ENCODE measurements at regions not wholly inside any gene's neighbourhood (a gene's known extent, or its start where the extent isn't known, plus 50 kb on each side); places are given as distances from the start of the nearest gene placed in this dataset.

DNA sequence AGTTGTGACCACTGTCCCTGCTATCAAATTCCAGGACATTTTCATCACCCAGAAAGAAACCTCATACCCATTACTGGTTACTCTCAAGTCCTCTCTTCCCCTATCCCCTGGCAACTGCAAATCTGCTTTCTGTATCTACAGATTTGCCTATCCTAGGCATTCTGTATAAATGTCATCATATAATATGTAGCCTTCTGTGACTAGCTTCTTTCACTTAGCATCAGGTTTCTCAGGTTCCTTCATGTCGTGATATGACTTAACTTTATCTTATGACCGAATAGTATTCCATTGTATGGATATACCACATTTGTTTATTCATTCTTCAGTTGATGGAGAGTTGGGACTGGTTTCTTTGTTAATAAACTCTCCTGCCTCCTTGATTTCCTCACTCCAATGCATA lies 60.5 kb downstream of the PMAIP1 start:
- ChIA-PET POLR2A (interaction anchor here (1.2 kb wide), 1 partner anchor 61 kb away, joined by 3 read pairs; no protein-coding TSS in a partner anchor), RAD21 (ENCODE audit: unreplicated experiment) (interaction anchor here (1.1 to 1.8 kb wide), 2 partner anchors 28 to 33 kb away, joined by 4 to 6 read pairs; no protein-coding TSS in a partner anchor), CTCF (interaction anchor here (0.9 to 2.7 kb wide), 4 partner anchors 9 to 121 kb away, joined by 3 to 11 read pairs (median 4); no protein-coding TSS in a partner anchor), SMC1A (ENCODE audit: uncharacterized antibody, unreplicated experiment) (interaction anchor here (1.0 to 3.3 kb wide), 6 partner anchors 28 to 124 kb away, joined by 3 to 12 read pairs (median 8); partner anchors contain the start of gene PMAIP1)
- BruUV-seq (replicated peaks), result no TSS peak
- Histone ChIP-seq H3K36me3 (ENCODE audit: control insufficient read depth in 2 of 2, insufficient read depth in 2 of 2, low read length in 1 of 2) (no peaks in the 10 kb centered on the region), H3K79me2 (ENCODE audit: control insufficient read depth, insufficient read depth, low read length) (no peaks in the 10 kb centered on the region), H2AFZ (ENCODE audit: control insufficient read depth, low read depth, low read length) (peak overlapping the region; percentile 0), H4K20me1 (ENCODE audit: control insufficient read depth, insufficient read depth) (no peaks in the 10 kb centered on the region), H3K9me3 (replicated peaks; ENCODE audit: control insufficient read depth, insufficient read depth, low read length) (no peaks in the 10 kb centered on the region), H3K4me1 (ENCODE audit: control insufficient read depth, insufficient read depth, low read length) (peaks cover 34% of the 10 kb centered on the region), H3K4me2 (ENCODE audit: control insufficient read depth, insufficient read depth) (no peak overlapping the region), H3K27me3 (replicated peaks in 1 of 2; ENCODE audit: control insufficient read depth in 2 of 2, insufficient read depth in 2 of 2, low read length in 1 of 2) (no peaks in the 10 kb centered on the region), H3K4me3 (no peak overlapping the region), H3K27ac (ENCODE audit: control insufficient read depth, insufficient read depth) (peak overlapping the region; percentile 3; the same call in 1 of the 2 replicates), H3K9ac (ENCODE audit: control insufficient read depth, insufficient read depth, low read length) (no peak overlapping the region)
- TF ChIP-seq ZNF622 (IDR thresholded peaks at IDR 0.05), result no peak
- TF ChIP-seq MTA3 (IDR thresholded peaks at IDR 0.05; ENCODE audit: borderline replicate concordance, low read length), result no peak
- TF ChIP-seq RAD51 (IDR thresholded peaks at IDR 0.05), result no peak
- peak; percentile 95; the same call in 1 of the 2 replicates for TF ChIP-seq ZBED1 (IDR thresholded peaks at IDR 0.05; ENCODE audit: borderline replicate concordance)
- TF ChIP-seq JUNB (IDR thresholded peaks at IDR 0.05), result 0 out of 2 replicates have a peak, but pooled peaks have one; percentile 17
- peak; percentile 46 for ATAC-seq
- intact Hi-C loops (cut with micrococcal nuclease; ENCODE audit: unreplicated experiment), result no loop called here
- no peak for FAIRE-seq
- in situ Hi-C loops (cut with MboI), result loop anchor here (10.0 kb wide), 1 partner anchor 125 kb away; no protein-coding TSS in a partner anchor
- 93% methylated on average over 2 of the region's 2 CpGs for WGBS (ENCODE audit: insufficient coverage, insufficient replicate concordance, low lambda C conversion rate, missing lambda C conversion rate)
- DNase-seq (ENCODE audit: low read depth, low spot score), result no peak

DNA sequence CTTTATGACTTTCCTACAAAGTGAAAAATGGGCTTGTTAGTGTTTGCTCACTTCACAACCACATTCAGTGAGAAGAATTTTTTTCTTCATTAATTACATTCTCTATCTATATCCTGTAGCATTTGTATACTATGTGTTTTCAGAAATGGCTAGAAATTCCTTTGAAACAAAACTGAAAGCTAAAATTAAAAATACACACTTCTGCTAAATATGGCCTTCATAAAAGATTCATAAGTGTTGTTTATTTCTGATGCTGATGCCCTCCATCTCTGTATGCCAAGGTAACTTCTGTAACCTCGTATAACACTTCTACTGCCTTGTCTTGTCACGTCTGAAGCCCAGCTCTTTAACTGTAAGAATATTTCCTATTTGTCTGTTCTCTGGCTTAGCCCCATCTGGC lies 59.8 kb downstream of the PMAIP1 start:
- TF ChIP-seq SIX5 (IDR thresholded peaks at IDR 0.05; ENCODE audit: low read depth, low read length, severe bottlenecking), result no peak
- no peak for TF ChIP-seq MTA2 (IDR thresholded peaks at IDR 0.05; ENCODE audit: low read depth)
- no peak for TF ChIP-seq CHD2 (IDR thresholded peaks at IDR 0.05; ENCODE audit: borderline replicate concordance, low read depth, low read length)
- TF ChIP-seq NFYB (IDR thresholded peaks at IDR 0.05; ENCODE audit: insufficient read depth, low read depth, low read length), result no peak
- TF ChIP-seq CBX5 (IDR thresholded peaks at IDR 0.05; ENCODE audit: low read depth), result no peak
- TF ChIP-seq RELA (IDR thresholded peaks at IDR 0.05; ENCODE audit: borderline replicate concordance, partially characterized antibody), result no peak
- no peak for TF ChIP-seq RFX5 (IDR thresholded peaks at IDR 0.05; ENCODE audit: low read depth, low read length)
- TF ChIP-seq ZNF207 (IDR thresholded peaks at IDR 0.05; ENCODE audit: borderline replicate concordance), result no peak
- no peak for TF ChIP-seq EGR1 (IDR thresholded peaks at IDR 0.05; ENCODE audit: borderline replicate concordance in 1 of 2, low read depth in 2 of 2, low read length in 2 of 2)
- TF ChIP-seq, protein P1, sequence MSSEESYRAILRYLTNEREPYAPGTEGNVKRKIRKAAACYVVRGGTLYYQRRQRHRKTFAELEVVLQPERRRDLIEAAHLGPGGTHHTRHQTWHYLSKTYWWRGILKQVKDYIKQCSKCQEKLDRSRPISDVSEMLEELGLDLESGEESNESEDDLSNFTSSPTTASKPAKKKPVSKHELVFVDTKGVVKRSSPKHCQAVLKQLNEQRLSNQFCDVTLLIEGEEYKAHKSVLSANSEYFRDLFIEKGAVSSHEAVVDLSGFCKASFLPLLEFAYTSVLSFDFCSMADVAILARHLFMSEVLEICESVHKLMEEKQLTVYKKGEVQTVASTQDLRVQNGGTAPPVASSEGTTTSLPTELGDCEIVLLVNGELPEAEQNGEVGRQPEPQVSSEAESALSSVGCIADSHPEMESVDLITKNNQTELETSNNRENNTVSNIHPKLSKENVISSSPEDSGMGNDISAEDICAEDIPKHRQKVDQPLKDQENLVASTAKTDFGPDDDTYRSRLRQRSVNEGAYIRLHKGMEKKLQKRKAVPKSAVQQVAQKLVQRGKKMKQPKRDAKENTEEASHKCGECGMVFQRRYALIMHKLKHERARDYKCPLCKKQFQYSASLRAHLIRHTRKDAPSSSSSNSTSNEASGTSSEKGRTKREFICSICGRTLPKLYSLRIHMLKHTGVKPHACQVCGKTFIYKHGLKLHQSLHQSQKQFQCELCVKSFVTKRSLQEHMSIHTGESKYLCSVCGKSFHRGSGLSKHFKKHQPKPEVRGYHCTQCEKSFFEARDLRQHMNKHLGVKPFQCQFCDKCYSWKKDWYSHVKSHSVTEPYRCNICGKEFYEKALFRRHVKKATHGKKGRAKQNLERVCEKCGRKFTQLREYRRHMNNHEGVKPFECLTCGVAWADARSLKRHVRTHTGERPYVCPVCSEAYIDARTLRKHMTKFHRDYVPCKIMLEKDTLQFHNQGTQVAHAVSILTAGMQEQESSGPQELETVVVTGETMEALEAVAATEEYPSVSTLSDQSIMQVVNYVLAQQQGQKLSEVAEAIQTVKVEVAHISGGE (CRISPR knock-in tag; IDR thresholded peaks at IDR 0.05), result no peak
- ChIA-PET POLR2A (interaction anchor here (1.2 to 2.4 kb wide), 2 partner anchors 55 to 61 kb away, joined by 3 to 9 read pairs; no protein-coding TSS in a partner anchor), CTCF (interaction anchor here (0.8 to 2.7 kb wide), 6 partner anchors 8 to 124 kb away, joined by 3 to 11 read pairs (median 4); no protein-coding TSS in a partner anchor), SMC1A (ENCODE audit: uncharacterized antibody, unreplicated experiment) (interaction anchor here (1.0 to 3.3 kb wide), 6 partner anchors 28 to 124 kb away, joined by 3 to 12 read pairs (median 8); partner anchors contain the start of gene PMAIP1), RAD21 (ENCODE audit: unreplicated experiment) (interaction anchor here (0.7 to 1.8 kb wide), 4 partner anchors 29 to 59 kb away, joined by 3 to 6 read pairs (median 4); no protein-coding TSS in a partner anchor)
- no peaks in the 10 kb centered on the region for H3K79me2 ChIP-seq (ENCODE audit: control insufficient read depth, insufficient read depth, low read length)
- H2AFZ ChIP-seq (ENCODE audit: control insufficient read depth, low read depth, low read length), result peak overlapping the region; percentile 57
- no TSS peak for BruUV-seq (replicated peaks)
- no peaks in the 10 kb centered on the region for H3K27me3 ChIP-seq (replicated peaks in 1 of 2; ENCODE audit: control insufficient read depth in 2 of 2, insufficient read depth in 2 of 2, low read length in 1 of 2)
- FAIRE-seq (no peak), ATAC-seq (peak; percentile 19), DNase-seq (ENCODE audit: low read depth, low spot score) (no peak)
- 22% methylated on average over 2 of the region's 2 CpGs for WGBS (ENCODE audit: insufficient coverage, insufficient replicate concordance, low lambda C conversion rate, missing lambda C conversion rate)
- no peaks in the 10 kb centered on the region for H4K20me1 ChIP-seq (ENCODE audit: control insufficient read depth, insufficient read depth)
- intact Hi-C loops (cut with micrococcal nuclease; ENCODE audit: unreplicated experiment), result no loop called here
- no peak overlapping the region for H3K9ac ChIP-seq (ENCODE audit: control insufficient read depth, insufficient read depth, low read length)
- H3K4me2 ChIP-seq (ENCODE audit: control insufficient read depth, insufficient read depth), result peak overlapping the region; percentile 21; the same call in 1 of the 2 replicates
- H3K4me1 ChIP-seq (ENCODE audit: control insufficient read depth, insufficient read depth, low read length), result peaks cover 36% of the 10 kb centered on the region
- in situ Hi-C loops (cut with MboI), result loop anchor here (10.0 kb wide), 1 partner anchor 125 kb away; no protein-coding TSS in a partner anchor
- no peaks in the 10 kb centered on the region for H3K36me3 ChIP-seq (ENCODE audit: control insufficient read depth in 2 of 2, insufficient read depth in 2 of 2, low read length in 1 of 2)
- H3K27ac ChIP-seq (ENCODE audit: control insufficient read depth, insufficient read depth), result peak overlapping the region; percentile 13; the same call in 1 of the 2 replicates
- H3K9me3 ChIP-seq (replicated peaks; ENCODE audit: control insufficient read depth, insufficient read depth, low read length), result no peaks in the 10 kb centered on the region
- H3K4me3 ChIP-seq, result no peak overlapping the region

Data from GM12878 (cell line).